ENCODE measurements at regions not wholly inside any gene's neighbourhood (a gene's known extent, or its start where the extent isn't known, plus 50 kb on each side); places are given as distances from the start of the nearest gene placed in this dataset.
"Not testable (repeated sequence)": the region's sequence is repeated elsewhere in the genome, so short reads cannot be mapped to it uniquely, and the experiment has no call there.

DNA sequence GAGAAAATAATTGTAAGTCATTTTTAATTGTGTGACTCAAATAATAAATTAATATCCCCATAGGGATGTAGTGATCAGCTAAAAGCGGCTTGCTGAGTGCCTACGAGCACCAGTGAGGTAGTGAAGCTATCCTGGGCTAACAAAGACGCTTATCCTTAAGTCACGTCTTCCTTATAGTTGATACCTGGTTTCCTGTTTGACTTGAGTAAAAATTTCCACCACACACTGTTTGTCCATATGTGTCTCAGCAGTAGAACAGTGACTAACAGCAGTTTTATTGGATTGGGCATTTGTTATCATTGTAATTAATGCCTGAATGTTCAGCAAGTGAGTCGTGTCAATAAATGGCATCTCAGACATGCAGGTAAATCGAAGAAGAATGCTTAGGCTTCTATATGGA is 241.1 kb downstream of the GRXCR1 start:
- POLR2A ChIA-PET, result no interaction called here
- peaks cover 0 to 4% (median 0%) of the 10 kb centered on the region in 5 experiments for H3K9me3 ChIP-seq (ENCODE audit: control extremely low read depth in 1 of 5, control insufficient read depth in 4 of 5, insufficient read depth in 2 of 5, low read depth in 1 of 5, low read length in 4 of 5)
- WGBS (ENCODE audit: insufficient coverage), result 90% methylated on average over 2 of the region's 6 CpGs
- H3K4me1 ChIP-seq (ENCODE audit: control extremely low read depth in 1 of 4, control insufficient read depth in 4 of 4, insufficient read depth in 4 of 4, low read length in 3 of 4), result no peaks in the 10 kb centered on the region
- CTCF ChIA-PET, result no interaction called here
- H3K36me3 ChIP-seq (ENCODE audit: control insufficient read depth in 4 of 4, insufficient read depth in 4 of 4, low read length in 3 of 4), result no peaks in the 10 kb centered on the region
- DNase-seq, result no peak
- H3K4me3 ChIP-seq (ENCODE audit: control insufficient read depth in 1 of 7, extremely low read depth in 1 of 7, insufficient read depth in 4 of 7, low read depth in 2 of 7, low read length in 6 of 7), result no peak overlapping the region
- H3K27me3 ChIP-seq (replicated peaks in 2 of 5; ENCODE audit: control insufficient read depth in 4 of 5, insufficient read depth in 5 of 5, low read length in 4 of 5), result no peaks in the 10 kb centered on the region
- H3K27ac ChIP-seq (ENCODE audit: insufficient read depth in 1 of 2, low read depth in 1 of 2, low read length in 2 of 2, poor library complexity in 1 of 2, severe bottlenecking in 2 of 2), result no peak overlapping the region

GRCh38 chr4:43136752-43137151 is 244.2 kb downstream of the GRXCR1 start:
- no peaks in the 10 kb centered on the region for H3K4me1 ChIP-seq (ENCODE audit: control extremely low read depth in 1 of 4, control insufficient read depth in 4 of 4, insufficient read depth in 4 of 4, low read length in 3 of 4)
- no CpG with 5 or more reads among the region's 1 CpG for WGBS (ENCODE audit: insufficient coverage)
- no peaks in the 10 kb centered on the region for H3K27me3 ChIP-seq (replicated peaks in 2 of 5; ENCODE audit: control insufficient read depth in 4 of 5, insufficient read depth in 5 of 5, low read length in 4 of 5)
- H3K4me3 ChIP-seq (ENCODE audit: control insufficient read depth in 1 of 7, extremely low read depth in 1 of 7, insufficient read depth in 4 of 7, low read depth in 2 of 7, low read length in 6 of 7), result no peak overlapping the region
- CTCF ChIA-PET, result no interaction called here
- DNase-seq, result no peak
- H3K9me3 ChIP-seq (ENCODE audit: control extremely low read depth in 1 of 5, control insufficient read depth in 4 of 5, insufficient read depth in 2 of 5, low read depth in 1 of 5, low read length in 4 of 5), result peaks cover 0 to 4% (median 0%) of the 10 kb centered on the region in 5 experiments
- POLR2A ChIA-PET, result no interaction called here
- no peak overlapping the region for H3K27ac ChIP-seq (ENCODE audit: insufficient read depth in 1 of 2, low read depth in 1 of 2, low read length in 2 of 2, poor library complexity in 1 of 2, severe bottlenecking in 2 of 2)
- H3K36me3 ChIP-seq (ENCODE audit: control insufficient read depth in 4 of 4, insufficient read depth in 4 of 4, low read length in 3 of 4), result no peaks in the 10 kb centered on the region

- Histone ChIP-seq H3K27ac (ENCODE audit: insufficient read depth in 1 of 2, low read depth in 1 of 2, low read length in 2 of 2, poor library complexity in 1 of 2, severe bottlenecking in 2 of 2) (no peak overlapping the region), H3K27me3 (replicated peaks in 2 of 5; ENCODE audit: control insufficient read depth in 4 of 5, insufficient read depth in 5 of 5, low read length in 4 of 5) (no peaks in the 10 kb centered on the region), H3K9me3 (ENCODE audit: control extremely low read depth in 1 of 5, control insufficient read depth in 4 of 5, insufficient read depth in 2 of 5, low read depth in 1 of 5, low read length in 4 of 5) (no peaks in the 10 kb centered on the region), H3K4me1 (ENCODE audit: control extremely low read depth in 1 of 4, control insufficient read depth in 4 of 4, insufficient read depth in 4 of 4, low read length in 3 of 4) (no peaks in the 10 kb centered on the region), H3K36me3 (ENCODE audit: control insufficient read depth in 4 of 4, insufficient read depth in 4 of 4, low read length in 3 of 4) (no peaks in the 10 kb centered on the region), H3K4me3 (ENCODE audit: control insufficient read depth in 1 of 7, extremely low read depth in 1 of 7, insufficient read depth in 4 of 7, low read depth in 2 of 7, low read length in 6 of 7) (no peak overlapping the region)
- POLR2A ChIA-PET, result no interaction called here
- DNase-seq, result no peak
- WGBS (ENCODE audit: insufficient coverage), result 100% methylated on average over 1 of the region's 3 CpGs
- CTCF ChIA-PET, result no interaction called here
These were observed 253.7 kb downstream of the GRXCR1 start for GRCh38 chr4:43146198-43146597.

DNA sequence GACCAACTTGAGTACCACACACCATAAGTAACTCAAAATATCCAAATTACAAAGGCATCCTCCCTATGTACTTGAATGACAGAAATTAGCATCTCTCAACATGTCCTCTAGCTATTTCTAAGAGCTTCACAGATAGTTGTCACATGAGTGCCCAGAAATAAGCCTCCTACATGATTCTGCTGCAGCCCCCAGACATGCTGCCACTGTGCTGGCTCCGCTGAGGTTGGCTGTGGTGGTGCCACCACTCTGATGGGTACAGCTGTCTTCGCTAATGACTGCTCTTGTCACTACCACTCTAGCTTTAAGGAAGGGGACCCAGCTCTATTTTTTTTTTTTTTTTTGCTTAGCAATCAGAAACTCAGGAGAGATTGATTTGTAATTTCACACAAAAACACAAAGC is 256.0 kb downstream of the GRXCR1 start:
- ChIA-PET POLR2A (no interaction called here), CTCF (no interaction called here)
- no peaks in the 10 kb centered on the region for H3K36me3 ChIP-seq (ENCODE audit: control insufficient read depth in 4 of 4, insufficient read depth in 4 of 4, low read length in 3 of 4)
- no peak overlapping the region for H3K27ac ChIP-seq (ENCODE audit: insufficient read depth in 1 of 2, low read depth in 1 of 2, low read length in 2 of 2, poor library complexity in 1 of 2, severe bottlenecking in 2 of 2)
- WGBS (ENCODE audit: insufficient coverage), result 100% methylated on average over 2 of the region's 2 CpGs
- no peaks in the 10 kb centered on the region for H3K27me3 ChIP-seq (replicated peaks in 2 of 5; ENCODE audit: control insufficient read depth in 4 of 5, insufficient read depth in 5 of 5, low read length in 4 of 5)
- H3K4me3 ChIP-seq (ENCODE audit: control insufficient read depth in 1 of 7, extremely low read depth in 1 of 7, insufficient read depth in 4 of 7, low read depth in 2 of 7, low read length in 6 of 7), result no peak overlapping the region
- H3K4me1 ChIP-seq (ENCODE audit: control extremely low read depth in 1 of 4, control insufficient read depth in 4 of 4, insufficient read depth in 4 of 4, low read length in 3 of 4), result no peaks in the 10 kb centered on the region
- no peaks in the 10 kb centered on the region for H3K9me3 ChIP-seq (ENCODE audit: control extremely low read depth in 1 of 5, control insufficient read depth in 4 of 5, insufficient read depth in 2 of 5, low read depth in 1 of 5, low read length in 4 of 5)
- DNase-seq, result no peak

GRCh38 chr4:43163101-43163792 is 270.7 kb downstream of the GRXCR1 start:
- CTCF ChIA-PET, result no interaction called here

GRCh38 chr4:43189741-43190140 is 297.2 kb downstream of the GRXCR1 start:
- POLR2A ChIA-PET, result no interaction called here

More at GRCh38 chr4:43163101-43163792, 270.7 kb downstream of the GRXCR1 start:
- H3K27me3 ChIP-seq (replicated peaks in 2 of 5; ENCODE audit: control insufficient read depth in 4 of 5, insufficient read depth in 5 of 5, low read length in 4 of 5), result no peaks in the 10 kb centered on the region
- H3K4me1 ChIP-seq (ENCODE audit: control extremely low read depth in 1 of 4, control insufficient read depth in 4 of 4, insufficient read depth in 4 of 4, low read length in 3 of 4), result peaks cover 0 to 13% (median 4%) of the 10 kb centered on the region in 4 experiments
- POLR2A ChIA-PET, result no interaction called here
- peak overlapping the region in 1 of 7 experiments; percentile 7 for H3K4me3 ChIP-seq (ENCODE audit: control insufficient read depth in 1 of 7, extremely low read depth in 1 of 7, insufficient read depth in 4 of 7, low read depth in 2 of 7, low read length in 6 of 7)
- peak in 2 of 3 donors; percentile 13 to 30 for DNase-seq
- H3K36me3 ChIP-seq (ENCODE audit: control insufficient read depth in 4 of 4, insufficient read depth in 4 of 4, low read length in 3 of 4), result no peaks in the 10 kb centered on the region
- 22% methylated on average over 1 of the region's 5 CpGs for WGBS (ENCODE audit: insufficient coverage)
- no peak overlapping the region for H3K27ac ChIP-seq (ENCODE audit: insufficient read depth in 1 of 2, low read depth in 1 of 2, low read length in 2 of 2, poor library complexity in 1 of 2, severe bottlenecking in 2 of 2)
- no peaks in the 10 kb centered on the region for H3K9me3 ChIP-seq (ENCODE audit: control extremely low read depth in 1 of 5, control insufficient read depth in 4 of 5, insufficient read depth in 2 of 5, low read depth in 1 of 5, low read length in 4 of 5)

GRCh38 chr4:43212576-43212975 is 320.1 kb downstream of the GRXCR1 start:
- H3K27ac ChIP-seq (ENCODE audit: insufficient read depth in 1 of 2, low read depth in 1 of 2, low read length in 2 of 2, poor library complexity in 1 of 2, severe bottlenecking in 2 of 2); POLR2A ChIA-PET; H3K9me3 ChIP-seq (ENCODE audit: control extremely low read depth in 1 of 5, control insufficient read depth in 4 of 5, insufficient read depth in 2 of 5, low read depth in 1 of 5, low read length in 4 of 5); H3K4me3 ChIP-seq (ENCODE audit: control insufficient read depth in 1 of 7, extremely low read depth in 1 of 7, insufficient read depth in 4 of 7, low read depth in 2 of 7, low read length in 6 of 7); H3K27me3 ChIP-seq (replicated peaks in 2 of 5; ENCODE audit: control insufficient read depth in 4 of 5, insufficient read depth in 5 of 5, low read length in 4 of 5); H3K4me1 ChIP-seq (ENCODE audit: control extremely low read depth in 1 of 4, control insufficient read depth in 4 of 4, insufficient read depth in 4 of 4, low read length in 3 of 4); DNase-seq; H3K36me3 ChIP-seq (ENCODE audit: control insufficient read depth in 4 of 4, insufficient read depth in 4 of 4, low read length in 3 of 4); CTCF ChIA-PET: not testable (repeated sequence)
- WGBS (ENCODE audit: insufficient coverage), result no CpG with 5 or more reads among the region's 1 CpG

More at GRCh38 chr4:43189741-43190140, 297.2 kb downstream of the GRXCR1 start:
- no peaks in the 10 kb centered on the region for H3K4me1 ChIP-seq (ENCODE audit: control extremely low read depth in 1 of 4, control insufficient read depth in 4 of 4, insufficient read depth in 4 of 4, low read length in 3 of 4)
- H3K36me3 ChIP-seq (ENCODE audit: control insufficient read depth in 4 of 4, insufficient read depth in 4 of 4, low read length in 3 of 4), result no peaks in the 10 kb centered on the region
- no peaks in the 10 kb centered on the region for H3K27me3 ChIP-seq (replicated peaks in 2 of 5; ENCODE audit: control insufficient read depth in 4 of 5, insufficient read depth in 5 of 5, low read length in 4 of 5)
- no peak overlapping the region for H3K4me3 ChIP-seq (ENCODE audit: control insufficient read depth in 1 of 7, extremely low read depth in 1 of 7, insufficient read depth in 4 of 7, low read depth in 2 of 7, low read length in 6 of 7)
- CTCF ChIA-PET, result interaction anchor here (1.1 kb wide), 1 partner anchor 14 kb away, joined by 3 read pairs; no protein-coding TSS in a partner anchor
- H3K9me3 ChIP-seq (ENCODE audit: control extremely low read depth in 1 of 5, control insufficient read depth in 4 of 5, insufficient read depth in 2 of 5, low read depth in 1 of 5, low read length in 4 of 5), result no peaks in the 10 kb centered on the region
- 93% methylated on average over 4 of the region's 4 CpGs for WGBS (ENCODE audit: insufficient coverage)
- DNase-seq, result no peak
- no peak overlapping the region for H3K27ac ChIP-seq (ENCODE audit: insufficient read depth in 1 of 2, low read depth in 1 of 2, low read length in 2 of 2, poor library complexity in 1 of 2, severe bottlenecking in 2 of 2)
